IMR-90 (cell line): ENCODE measurements at regions not wholly inside any gene's neighbourhood (a gene's known extent, or its start where the extent isn't known, plus 50 kb on each side); places are given as distances from the start of the nearest gene placed in this dataset.

ENCODE experiments used
- ATAC-seq: fragments of 200-7000 bp; cut with Tn5 transposase; 2 replicates; pipeline ENCODE4 v1.9.1; 2020; ENCODE audit warnings: low read depth, mild to moderate bottlenecking, moderate library complexity
- BruUV-seq: library from RNA; stranded (reverse); fragments of 400-500 nt; replicated peaks from 2 replicates; lab custom pipeline; 2021; lab: Mats Ljungman, UMichigan
- CTCF ChIA-PET: fragments of 300-600 bp; formaldehyde crosslinking; extraction: SDS; loops from one replicate; lab custom pipeline; 2021; ENCODE audit warnings: antibody characterized with exemption; lab: Yijun Ruan, JAX
- POLR2A ChIA-PET: fragments of 300-600 bp; sonication (Branson Sonifier 250); formaldehyde crosslinking; loops from one replicate; lab custom pipeline; 2022; ENCODE audit warnings: antibody characterized with exemption; ENCODE audit not compliant: unreplicated experiment; lab: Charles Lee
- DNase-seq: peaks from one replicate; pipeline ENCODE4 v3.0.0; 2013
- H2AFZ ChIP-seq: replicated peaks from 2 replicates; pipeline ENCODE3; 2013; ENCODE audit warnings: low read length, mild to moderate bottlenecking; ENCODE audit not compliant: poor library complexity
- H2AK5ac ChIP-seq: 2 replicates; pipeline ENCODE4 v1.6.1; 2013; ENCODE audit warnings: low read depth, low read length, inconsistent platforms
- H2AK9ac ChIP-seq: replicated peaks from 2 replicates; pipeline ENCODE3; 2013; ENCODE audit warnings: mild to moderate bottlenecking, low read depth, low read length, moderate library complexity; ENCODE audit not compliant: poor library complexity
- H2BK120ac ChIP-seq: 2 replicates; pipeline ENCODE4 v1.6.1; 2013; ENCODE audit warnings: low read depth, low read length, inconsistent platforms
- H2BK15ac ChIP-seq: 3 replicates; pipeline ENCODE4 v1.6.1; 2013; ENCODE audit warnings: low read depth, low read length, inconsistent platforms
- H2BK20ac ChIP-seq: 2 replicates; pipeline ENCODE4 v1.6.1; 2013; ENCODE audit warnings: low read depth, mild to moderate bottlenecking, inconsistent platforms, low read length, moderate library complexity
- H2BK5ac ChIP-seq: 2 replicates; pipeline ENCODE4 v1.6.1; 2013; ENCODE audit warnings: mild to moderate bottlenecking, low read depth, low read length, inconsistent platforms; ENCODE audit not compliant: poor library complexity, severe bottlenecking
- H3K14ac ChIP-seq: replicated peaks from 2 replicates; pipeline ENCODE4 v1.6.1; 2013; ENCODE audit warnings: low read depth, low read length, inconsistent platforms
- H3K18ac ChIP-seq: 2 replicates; pipeline ENCODE4 v1.6.1; 2013; ENCODE audit warnings: low read depth, low read length, control low read depth
- H3K23ac ChIP-seq: 2 replicates; pipeline ENCODE4 v1.6.1; 2013; ENCODE audit warnings: low read depth, low read length, inconsistent platforms
- H3K27ac ChIP-seq: 2 replicates; pipeline ENCODE4 v1.5.1; 2013; ENCODE audit warnings: mild to moderate bottlenecking, control low read depth, low read length; ENCODE audit not compliant: insufficient read depth
- H3K27me3 ChIP-seq: 2 replicates; pipeline ENCODE4 v1.6.1; 2013; ENCODE audit warnings: low read length; ENCODE audit not compliant: control insufficient read depth, insufficient read depth
- H3K36me3 ChIP-seq: 2 replicates; pipeline ENCODE4 v1.6.1; 2013; ENCODE audit warnings: low read length, mixed read lengths; ENCODE audit not compliant: control insufficient read depth, insufficient read depth
- H3K4ac ChIP-seq: 2 replicates; pipeline ENCODE4 v1.6.1; 2013; ENCODE audit warnings: low read depth, low read length, inconsistent platforms
- H3K4me1 ChIP-seq: 2 replicates; pipeline ENCODE4 v1.6.1; 2013; ENCODE audit warnings: low read length, mixed read lengths; ENCODE audit not compliant: control insufficient read depth, insufficient read depth
- H3K4me2 ChIP-seq: 2 replicates; pipeline ENCODE4 v1.6.1; 2013; ENCODE audit warnings: low read depth, mild to moderate bottlenecking, control low read depth, low read length, moderate library complexity
- H3K4me3 ChIP-seq: 2 replicates; pipeline ENCODE4 v1.5.1; 2013; ENCODE audit warnings: low read depth, mild to moderate bottlenecking, control low read depth, low read length, moderate library complexity; ENCODE audit not compliant: insufficient read depth
- H3K56ac ChIP-seq: 2 replicates; pipeline ENCODE4 v1.6.1; 2013; ENCODE audit warnings: low read length, inconsistent platforms; ENCODE audit not compliant: insufficient read depth; ENCODE audit errors: extremely low read depth
- H3K79me1 ChIP-seq, 2 experiments: 2 replicates each; pipeline ENCODE4 v1.6.1; 2013; ENCODE audit warnings: low read length in 2 of 2, inconsistent platforms in 1 of 2, low read depth in 1 of 2
- H3K9ac ChIP-seq: 2 replicates; pipeline ENCODE4 v1.6.1; 2013; ENCODE audit warnings: low read depth, low read length, control low read depth
- H3K9me1 ChIP-seq: 2 replicates; pipeline ENCODE4 v1.6.1; 2013; ENCODE audit warnings: low read length, inconsistent platforms; ENCODE audit not compliant: insufficient read depth
- H3K9me3 ChIP-seq: 2 replicates; pipeline ENCODE4 v1.6.1; 2013; ENCODE audit warnings: low read length; ENCODE audit not compliant: control insufficient read depth, insufficient read depth
- H4K20me1 ChIP-seq: 2 replicates; pipeline ENCODE4 v1.6.1; 2013; ENCODE audit warnings: low read length, inconsistent platforms; ENCODE audit not compliant: insufficient read depth
- H4K5ac ChIP-seq: 2 replicates; pipeline ENCODE4 v1.6.1; 2013; ENCODE audit warnings: mild to moderate bottlenecking, low read depth, low read length, control low read depth
- H4K8ac ChIP-seq, 2 experiments: 2 replicates each; pipeline ENCODE4 v1.6.1; 2013; ENCODE audit warnings: low read depth in 2 of 2, low read length in 2 of 2, control low read depth in 1 of 2, inconsistent platforms in 1 of 2
- H4K91ac ChIP-seq: 2 replicates; pipeline ENCODE4 v1.6.1; 2013; ENCODE audit warnings: low read depth, low read length, inconsistent platforms; ENCODE audit not compliant: insufficient read depth
- BHLHE40 ChIP-seq: fragments of 150-350 bp; IDR thresholded peaks from 2 replicates; pipeline ENCODE4 v1.6.1; 2016; ENCODE audit warnings: mild to moderate bottlenecking, low read depth, low read length
- CEBPB ChIP-seq: IDR thresholded peaks from 2 replicates; pipeline ENCODE4 v1.6.1; 2012; ENCODE audit warnings: low read depth, low read length, improper control_type of control experiment
- CHD1 ChIP-seq: IDR thresholded peaks from 2 replicates; pipeline ENCODE4 v1.6.1; 2012; ENCODE audit warnings: low read depth, low read length, improper control_type of control experiment
- FOS ChIP-seq: fragments of 150-350 bp; IDR thresholded peaks from 2 replicates; pipeline ENCODE4 v1.6.1; 2016; ENCODE audit warnings: low read depth, low read length
- MAFK ChIP-seq: IDR thresholded peaks from 2 replicates; pipeline ENCODE4 v1.6.1; 2012; ENCODE audit warnings: low read depth, low read length, improper control_type of control experiment
- MAZ ChIP-seq: IDR thresholded peaks from 2 replicates; pipeline ENCODE4 v1.6.1; 2012; ENCODE audit warnings: low read depth, mild to moderate bottlenecking, low read length, improper control_type of control experiment, moderate library complexity, borderline replicate concordance
- MXI1 ChIP-seq: IDR thresholded peaks from 2 replicates; pipeline ENCODE4 v1.6.1; 2012; ENCODE audit warnings: low read depth, mild to moderate bottlenecking, low read length, moderate library complexity, borderline replicate concordance
- NFE2L2 ChIP-seq: fragments of 150-350 bp; IDR thresholded peaks from 2 replicates; pipeline ENCODE4 v1.6.1; 2016; ENCODE audit warnings: low read depth, mild to moderate bottlenecking, low read length
- POLR2A ChIP-seq: IDR thresholded peaks from 2 replicates; pipeline ENCODE4 v1.6.1; 2012; ENCODE audit warnings: mild to moderate bottlenecking, low read depth, low read length
- RAD21 ChIP-seq: IDR thresholded peaks from 2 replicates; pipeline ENCODE4 v1.6.1; 2012; ENCODE audit warnings: low read length, improper control_type of control experiment
- RCOR1 ChIP-seq: IDR thresholded peaks from 2 replicates; pipeline ENCODE4 v1.6.1; 2012; ENCODE audit warnings: mild to moderate bottlenecking, low read length, improper control_type of control experiment; ENCODE audit not compliant: insufficient replicate concordance
- RFX5 ChIP-seq: IDR thresholded peaks from 2 replicates; pipeline ENCODE4 v1.8.0; 2012; ENCODE audit warnings: low read depth, mild to moderate bottlenecking, low read length, moderate library complexity
- SMC3 ChIP-seq: fragments of 150-350 bp; IDR thresholded peaks from 2 replicates; pipeline ENCODE4 v1.6.1; 2016; ENCODE audit warnings: low read depth, mild to moderate bottlenecking, antibody characterized with exemption, low read length, moderate library complexity
- WGBS, 2 experiments: methylation state at CpG; one replicate each; pipeline versions ENCODE4 v1.1.5 to v1.1.7; 2013; ENCODE audit warnings: missing lambda C conversion rate in 2 of 2; ENCODE audit not compliant: insufficient read length in 1 of 2; ENCODE audit errors: extremely low coverage in 2 of 2; 5-methylcytosine and 5-hydroxymethylcytosine counted together
- dilution Hi-C: fragments of 300-500 bp; cut with HindIII; formaldehyde crosslinking; loops from one replicate; pipeline ENCODE4 v1.14.3; 2018; ENCODE audit warnings: low sequenced_read_pairs; ENCODE audit not compliant: unreplicated experiment
- in situ Hi-C: fragments of 300-500 bp; cut with MboI; formaldehyde crosslinking; loops from 3 replicates; pipeline ENCODE4 v1.14.3; 2019; ENCODE audit warnings: low sequenced_read_pairs, inconsistent platforms, mixed read lengths
- intact Hi-C: fragments of 100-400 bp; cut with micrococcal nuclease; formaldehyde crosslinking; loops from 2 replicates; pipeline ENCODE4 v1.10.0; 2022
- TF ChIP-seq, protein P1 (sequence below): conservative IDR thresholded peaks from 2 replicates; pipeline ENCODE4 v1.5.1; 2012; ENCODE audit warnings: mild to moderate bottlenecking, low read depth, low read length, improper control_type of control experiment
- TF ChIP-seq, protein P2 (sequence below): fragments of 150-350 bp; IDR thresholded peaks from 2 replicates; pipeline ENCODE4 v1.6.1; 2017; ENCODE audit warnings: mild to moderate bottlenecking, antibody characterized with exemption, low read length, low read depth
- TF ChIP-seq, protein P3 (sequence below): fragments of 150-350 bp; IDR thresholded peaks from 2 replicates; pipeline ENCODE4 v1.6.1; 2016; ENCODE audit warnings: low read depth, mild to moderate bottlenecking, low read length, moderate library complexity, borderline replicate concordance

DNA sequence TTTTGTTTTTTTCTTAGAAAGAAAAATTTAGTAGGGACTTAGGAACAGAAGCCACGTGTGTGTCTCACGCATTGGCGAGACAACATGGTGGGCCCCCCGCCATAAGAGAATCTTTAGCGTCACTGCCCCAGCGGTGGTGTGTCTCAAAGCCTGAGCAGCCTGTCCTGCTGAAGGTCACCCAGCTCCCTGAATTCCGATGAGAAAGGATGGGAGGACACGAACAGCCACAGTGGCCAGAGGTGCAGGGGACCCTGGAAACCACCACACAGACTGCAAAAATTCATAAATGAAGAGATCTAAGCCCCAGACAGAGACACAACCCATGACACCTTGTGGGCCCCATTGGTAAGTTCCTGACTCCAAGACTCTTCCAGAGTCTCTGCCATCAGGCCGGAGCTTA is 266.1 kb upstream of the RAB6C start:
- Histone ChIP-seq H3K9me3 (peaks cover 7% of the 10 kb centered on the region), H3K4ac (no peak overlapping the region), H3K9ac (no peak overlapping the region), H3K4me3 (no peak overlapping the region), H3K56ac (no peak overlapping the region), H3K4me2 (no peak overlapping the region), H4K20me1 (no peaks in the 10 kb centered on the region), H3K18ac (no peak overlapping the region), H2AK9ac (no peak overlapping the region), H3K36me3 (no peaks in the 10 kb centered on the region), H3K27ac (no peak overlapping the region), H3K14ac (no peak overlapping the region), H4K5ac (no peak overlapping the region), H2AFZ (no peak overlapping the region), H2BK120ac (no peak overlapping the region), H3K4me1 (no peaks in the 10 kb centered on the region), H4K8ac (no peak overlapping the region), H2BK20ac (no peak overlapping the region), H4K91ac (no peak overlapping the region), H3K79me1 (no peaks in the 10 kb centered on the region), H2BK15ac (no peak overlapping the region), H3K9me1 (no peaks in the 10 kb centered on the region), H2AK5ac (no peak overlapping the region), H3K23ac (no peak overlapping the region), H2BK5ac (no peak overlapping the region), H3K27me3 (no peaks in the 10 kb centered on the region)
- intact Hi-C loops, result no loop called here
- WGBS, 2 experiments, result no CpG with 5 or more reads among the region's 9 CpGs
- CTCF ChIA-PET, result no interaction called here
- ATAC-seq, result no peak
- dilution Hi-C loops, result no loop called here
- TF ChIP-seq POLR2A, result no peak
- TF ChIP-seq FOS, result no peak
- no peak for TF ChIP-seq CHD1
- no peak for TF ChIP-seq CEBPB
- no peak for TF ChIP-seq RCOR1
- TF ChIP-seq MAFK, result no peak
- TF ChIP-seq, protein P1, sequence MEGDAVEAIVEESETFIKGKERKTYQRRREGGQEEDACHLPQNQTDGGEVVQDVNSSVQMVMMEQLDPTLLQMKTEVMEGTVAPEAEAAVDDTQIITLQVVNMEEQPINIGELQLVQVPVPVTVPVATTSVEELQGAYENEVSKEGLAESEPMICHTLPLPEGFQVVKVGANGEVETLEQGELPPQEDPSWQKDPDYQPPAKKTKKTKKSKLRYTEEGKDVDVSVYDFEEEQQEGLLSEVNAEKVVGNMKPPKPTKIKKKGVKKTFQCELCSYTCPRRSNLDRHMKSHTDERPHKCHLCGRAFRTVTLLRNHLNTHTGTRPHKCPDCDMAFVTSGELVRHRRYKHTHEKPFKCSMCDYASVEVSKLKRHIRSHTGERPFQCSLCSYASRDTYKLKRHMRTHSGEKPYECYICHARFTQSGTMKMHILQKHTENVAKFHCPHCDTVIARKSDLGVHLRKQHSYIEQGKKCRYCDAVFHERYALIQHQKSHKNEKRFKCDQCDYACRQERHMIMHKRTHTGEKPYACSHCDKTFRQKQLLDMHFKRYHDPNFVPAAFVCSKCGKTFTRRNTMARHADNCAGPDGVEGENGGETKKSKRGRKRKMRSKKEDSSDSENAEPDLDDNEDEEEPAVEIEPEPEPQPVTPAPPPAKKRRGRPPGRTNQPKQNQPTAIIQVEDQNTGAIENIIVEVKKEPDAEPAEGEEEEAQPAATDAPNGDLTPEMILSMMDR, result no peak
- TF ChIP-seq BHLHE40, result no peak
- TF ChIP-seq, protein P2, sequence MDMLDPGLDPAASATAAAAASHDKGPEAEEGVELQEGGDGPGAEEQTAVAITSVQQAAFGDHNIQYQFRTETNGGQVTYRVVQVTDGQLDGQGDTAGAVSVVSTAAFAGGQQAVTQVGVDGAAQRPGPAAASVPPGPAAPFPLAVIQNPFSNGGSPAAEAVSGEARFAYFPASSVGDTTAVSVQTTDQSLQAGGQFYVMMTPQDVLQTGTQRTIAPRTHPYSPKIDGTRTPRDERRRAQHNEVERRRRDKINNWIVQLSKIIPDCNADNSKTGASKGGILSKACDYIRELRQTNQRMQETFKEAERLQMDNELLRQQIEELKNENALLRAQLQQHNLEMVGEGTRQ, result no peak
- TF ChIP-seq MXI1, result no peak
- TF ChIP-seq, protein P3, sequence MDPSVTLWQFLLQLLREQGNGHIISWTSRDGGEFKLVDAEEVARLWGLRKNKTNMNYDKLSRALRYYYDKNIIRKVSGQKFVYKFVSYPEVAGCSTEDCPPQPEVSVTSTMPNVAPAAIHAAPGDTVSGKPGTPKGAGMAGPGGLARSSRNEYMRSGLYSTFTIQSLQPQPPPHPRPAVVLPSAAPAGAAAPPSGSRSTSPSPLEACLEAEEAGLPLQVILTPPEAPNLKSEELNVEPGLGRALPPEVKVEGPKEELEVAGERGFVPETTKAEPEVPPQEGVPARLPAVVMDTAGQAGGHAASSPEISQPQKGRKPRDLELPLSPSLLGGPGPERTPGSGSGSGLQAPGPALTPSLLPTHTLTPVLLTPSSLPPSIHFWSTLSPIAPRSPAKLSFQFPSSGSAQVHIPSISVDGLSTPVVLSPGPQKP, result no peak
- TF ChIP-seq RFX5, result no peak
- TF ChIP-seq MAZ, result no peak
- TF ChIP-seq NFE2L2, result no peak
- no peak for TF ChIP-seq RAD21
- TF ChIP-seq SMC3, result no peak
- no TSS peak for BruUV-seq
- in situ Hi-C loops, result no loop called here
- no peak for DNase-seq
- POLR2A ChIA-PET, result no interaction called here
